Lower leg skin (tissue), 3 donors: ENCODE measurements at regions not wholly inside any gene's neighbourhood (a gene's known extent, or its start where the extent isn't known, plus 50 kb on each side); places are given as distances from the start of the nearest gene placed in this dataset.
"Not testable (repeated sequence)": the region's sequence is repeated elsewhere in the genome, so short reads cannot be mapped to it uniquely, and the experiment has no call there.

Source experiments
- CTCF ChIP-seq, 3 donors: fragments of 450-650 bp; IDR thresholded peaks; one replicate each; pipeline ENCODE4 v1.5.1; 2016; ENCODE audit warnings: antibody characterized with exemption in 3 of 3, mild to moderate bottlenecking in 3 of 3, moderate library complexity in 2 of 3
- POLR2A ChIP-seq, 2 donors: fragments of 450-650 bp; IDR thresholded peaks; one replicate each; pipeline ENCODE4 v1.6.1; 2016 to 2017; ENCODE audit warnings: antibody characterized with exemption in 2 of 2, mild to moderate bottlenecking in 1 of 2, moderate library complexity in 1 of 2

GRCh38 chr9:63390897-63391296 is 1894.1 kb downstream of the FOXD4L5 start:
- TF ChIP-seq POLR2A, CTCF (IDR thresholded peaks at IDR 0.05): not testable (repeated sequence)
